Activated CD4-positive, alpha-beta T cell treated with anti-CD3 and anti-CD28 coated beads, Interleukin-2, amount 50 U/mL, for 1 hour (primary cell): ENCODE measurements at regions not wholly inside any gene's neighbourhood (a gene's known extent, or its start where the extent isn't known, plus 50 kb on each side); places are given as distances from the start of the nearest gene placed in this dataset.

Experiments used
- DNase-seq: peaks from one replicate; pipeline ENCODE4 v3.0.0-alpha.2; 2020

DNA sequence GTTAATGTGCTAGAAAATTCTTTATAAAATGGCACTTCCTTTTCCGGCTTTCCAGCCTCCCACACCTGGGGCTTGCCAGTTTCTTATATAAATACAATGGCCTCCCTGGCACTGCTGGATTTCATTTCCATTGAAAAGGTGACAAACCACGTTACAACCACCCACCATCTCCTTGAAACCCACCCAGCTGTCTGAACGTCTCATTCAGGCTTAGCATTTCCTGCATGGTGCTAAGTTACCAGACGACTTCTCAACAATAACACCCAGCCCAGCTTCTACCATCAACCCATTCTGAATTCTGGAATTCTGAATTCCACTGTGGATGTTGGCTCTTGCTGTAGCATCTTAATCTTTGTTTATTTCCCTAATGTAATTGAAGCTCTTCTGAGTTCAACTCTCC lies 499.8 kb upstream of the CELF2 start:
- DNase-seq, result no peak

DNA sequence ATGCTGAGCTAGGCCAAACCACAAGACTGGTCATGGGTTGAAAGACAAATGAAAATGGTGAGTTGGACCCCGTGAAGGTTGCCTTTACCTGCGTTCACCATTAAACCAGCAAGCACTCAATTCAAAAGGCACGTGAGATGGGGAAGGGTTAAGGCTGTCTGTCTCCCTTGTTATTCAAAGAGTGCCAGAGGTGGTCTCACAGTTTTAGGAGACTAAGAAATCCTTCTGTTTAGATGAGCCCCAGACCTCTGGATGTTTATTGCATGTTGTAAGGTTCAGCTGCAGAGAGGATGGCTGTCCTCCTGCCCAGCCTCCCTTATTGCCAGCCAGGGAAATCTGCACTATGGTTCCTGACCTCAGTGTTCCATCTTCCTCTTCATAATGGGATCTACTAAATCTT lies 498.0 kb upstream of the CELF2 start:
- no peak for DNase-seq

DNA sequence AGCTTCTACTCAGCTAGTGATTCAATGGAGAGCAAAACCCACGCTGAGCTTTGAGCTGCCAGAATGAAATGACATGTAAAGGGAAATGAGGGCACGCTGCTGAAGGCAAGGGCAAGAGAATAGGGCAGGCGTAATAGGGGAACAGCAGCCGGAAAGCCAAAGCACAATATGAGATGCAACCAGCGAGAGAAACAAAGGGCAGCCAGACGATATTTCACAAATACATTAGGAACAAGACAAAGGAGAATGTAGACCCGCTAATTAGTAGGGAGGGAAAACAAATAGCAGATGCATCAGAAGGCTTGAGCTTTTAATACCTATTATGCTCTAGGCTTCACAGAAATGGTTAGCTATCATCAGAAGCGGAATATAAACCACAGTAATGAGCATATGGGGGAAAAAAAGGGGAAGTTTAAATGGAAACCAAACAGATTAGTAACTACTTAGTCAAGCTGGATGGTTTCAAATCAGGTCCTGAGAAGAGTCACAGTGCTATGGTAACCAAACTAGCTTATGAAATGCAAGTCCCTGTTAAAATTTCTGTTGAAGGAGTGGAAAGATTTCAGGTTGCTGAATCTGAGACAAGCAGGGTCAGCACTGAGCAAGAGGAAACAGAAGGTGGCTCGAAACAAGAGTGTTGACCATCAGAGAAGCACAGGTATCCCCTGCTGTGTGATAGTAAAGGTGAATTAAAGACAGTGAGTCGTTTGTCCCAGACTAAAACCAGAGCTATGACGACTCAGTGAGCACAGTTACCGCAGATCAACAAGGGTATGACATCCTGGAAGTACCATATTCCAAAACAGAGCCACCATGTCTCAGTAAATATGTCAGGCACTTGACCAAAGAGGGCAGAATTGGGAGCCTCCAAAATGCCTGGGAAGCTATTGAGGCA lies 496.9 kb upstream of the CELF2 start:
- DNase-seq, result no peak

DNA sequence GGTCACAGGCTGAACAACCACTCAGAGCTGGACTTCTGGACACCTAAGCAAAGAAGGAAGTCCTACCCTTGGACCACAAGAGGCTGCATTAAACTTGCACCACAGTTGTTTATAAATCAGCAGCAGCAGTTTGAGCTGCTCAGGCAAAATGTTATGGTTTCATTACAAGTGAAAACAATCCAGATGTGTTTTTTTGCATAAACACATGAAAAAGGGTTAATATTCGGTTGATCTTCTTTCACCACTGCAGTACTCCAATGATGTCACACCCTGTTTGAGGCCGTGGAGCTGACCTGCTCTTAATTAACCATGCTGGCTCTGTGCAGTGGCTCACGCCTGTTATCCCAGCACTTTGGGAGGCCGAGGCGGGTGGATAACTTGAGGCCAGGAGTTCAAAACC lies 490.8 kb upstream of the CELF2 start:
- DNase-seq, result no peak

DNA sequence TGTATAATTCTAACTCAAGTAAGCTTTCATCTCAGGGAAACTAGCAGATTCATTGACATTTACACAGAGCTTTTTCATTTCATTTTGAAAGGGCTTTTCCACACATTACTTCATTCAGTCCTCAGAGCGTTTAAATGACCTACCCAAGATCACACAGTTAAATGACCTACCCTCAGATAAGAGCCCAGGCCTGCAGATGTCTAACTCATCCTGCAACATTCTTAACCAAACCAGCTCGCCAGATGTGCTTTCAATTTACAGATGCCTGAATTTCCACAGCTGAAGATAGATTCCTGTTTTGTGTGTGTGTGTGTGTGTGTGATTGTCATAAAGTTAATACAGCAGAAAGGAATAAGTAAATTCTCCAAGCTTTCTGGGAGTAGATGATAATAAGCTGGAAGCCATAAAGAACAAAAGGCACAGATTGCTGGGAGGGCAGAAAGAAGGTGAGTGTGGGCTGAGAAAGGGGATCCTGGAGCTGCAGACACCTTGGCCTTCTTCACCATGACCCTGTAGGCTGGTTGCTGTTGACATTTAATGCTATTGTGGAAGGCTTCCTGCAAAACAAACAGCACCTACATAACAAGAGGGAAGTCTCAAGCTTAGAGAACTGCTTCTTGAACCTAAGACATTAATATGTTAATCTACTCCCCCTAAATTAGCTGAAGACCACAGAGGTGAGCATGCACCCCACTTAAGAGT lies 489.7 kb upstream of the CELF2 start:
- no peak for DNase-seq

DNA sequence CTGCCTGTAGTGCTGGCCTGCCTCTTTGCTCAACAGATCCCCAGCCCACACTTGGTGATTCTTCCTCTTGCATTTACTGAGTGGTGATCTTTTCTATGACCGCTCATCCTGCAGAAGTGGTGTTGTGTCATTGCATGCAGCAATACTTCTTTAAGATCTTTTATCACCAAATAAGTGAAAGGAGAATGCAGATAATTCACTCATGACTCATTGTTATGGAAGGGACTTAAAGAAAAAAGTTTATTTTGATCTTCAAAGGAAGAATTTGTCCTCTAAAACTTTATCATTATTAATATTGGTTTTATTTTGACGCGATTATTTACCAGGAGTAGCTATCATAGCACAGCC lies 489.1 kb upstream of the CELF2 start:
- no peak for DNase-seq

DNA sequence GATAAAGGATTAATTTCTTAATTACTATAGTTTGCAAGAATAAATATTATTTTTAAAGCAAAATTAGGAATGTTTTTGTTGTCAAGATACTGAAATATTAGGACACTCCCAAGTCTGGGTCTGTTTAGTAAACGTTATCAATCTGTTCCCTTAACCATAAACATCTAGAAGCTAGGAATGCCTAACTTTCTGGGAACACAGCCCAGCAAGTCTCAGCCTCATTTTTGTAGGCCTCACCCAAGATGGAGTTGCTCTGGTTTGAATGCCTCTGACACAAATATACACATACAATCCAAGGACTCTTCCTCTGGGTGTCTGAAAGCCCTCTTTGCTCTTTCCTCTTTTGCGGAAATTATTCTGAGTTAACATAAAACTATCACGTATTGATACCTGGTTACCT lies 487.4 kb upstream of the CELF2 start:
- DNase-seq, result no peak

DNA sequence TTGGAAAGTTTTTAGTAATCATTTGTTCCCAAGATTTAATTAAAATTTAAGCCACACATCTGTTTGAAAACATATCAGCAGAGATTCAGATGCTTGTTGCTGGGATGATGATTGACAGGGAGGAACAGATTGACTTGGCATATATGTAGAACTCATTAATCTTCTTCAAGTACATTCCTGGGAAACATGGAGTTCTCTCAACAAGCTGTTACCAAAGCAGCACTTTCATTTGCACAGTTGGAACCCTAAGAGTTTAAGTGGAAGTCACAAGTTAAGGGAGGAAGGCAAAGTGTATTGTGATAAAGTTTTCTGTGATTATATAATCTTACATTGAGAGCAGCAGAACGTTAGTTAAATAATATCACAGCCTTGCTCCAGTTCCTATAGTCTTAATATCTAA lies 485.4 kb upstream of the CELF2 start:
- no peak for DNase-seq

DNA sequence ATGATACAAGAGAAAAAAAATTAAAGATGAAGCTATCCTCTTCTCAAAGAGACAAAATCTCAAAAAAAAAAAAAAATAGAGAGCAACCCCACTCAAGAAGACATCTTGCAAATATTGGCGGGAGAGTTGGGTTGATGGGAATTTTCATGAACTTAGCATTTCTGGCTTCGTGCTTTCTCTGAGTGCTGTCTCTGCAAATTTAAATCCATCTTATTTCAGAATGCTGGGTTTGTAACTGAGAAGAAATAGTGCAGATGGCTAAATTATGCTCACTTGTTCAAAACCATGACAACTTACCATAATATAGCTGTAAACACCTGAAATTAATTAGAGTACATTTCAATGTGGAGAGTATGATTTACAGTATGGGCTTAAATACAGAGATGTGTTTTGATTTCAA lies 484.8 kb upstream of the CELF2 start:
- no peak for DNase-seq

DNA sequence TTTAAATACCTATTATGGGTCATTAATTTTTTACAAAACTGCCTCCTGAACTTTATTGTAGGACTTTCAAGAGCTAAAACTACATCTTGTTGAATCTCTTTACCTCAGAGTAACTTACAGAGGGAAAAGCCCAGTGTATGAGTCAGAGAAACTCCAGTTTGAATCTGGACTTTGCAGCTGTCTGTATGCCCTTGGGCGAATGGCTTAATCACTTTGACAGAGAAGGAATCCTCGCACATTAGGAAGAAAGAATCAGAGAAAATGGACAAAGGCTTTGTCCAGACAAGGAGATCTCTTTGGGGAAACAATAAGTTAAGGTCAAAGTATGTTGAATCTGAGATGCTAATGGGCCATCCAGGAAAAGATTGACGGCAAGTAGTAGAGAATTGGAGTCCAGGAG lies 484.2 kb upstream of the CELF2 start:
- DNase-seq, result no peak

DNA sequence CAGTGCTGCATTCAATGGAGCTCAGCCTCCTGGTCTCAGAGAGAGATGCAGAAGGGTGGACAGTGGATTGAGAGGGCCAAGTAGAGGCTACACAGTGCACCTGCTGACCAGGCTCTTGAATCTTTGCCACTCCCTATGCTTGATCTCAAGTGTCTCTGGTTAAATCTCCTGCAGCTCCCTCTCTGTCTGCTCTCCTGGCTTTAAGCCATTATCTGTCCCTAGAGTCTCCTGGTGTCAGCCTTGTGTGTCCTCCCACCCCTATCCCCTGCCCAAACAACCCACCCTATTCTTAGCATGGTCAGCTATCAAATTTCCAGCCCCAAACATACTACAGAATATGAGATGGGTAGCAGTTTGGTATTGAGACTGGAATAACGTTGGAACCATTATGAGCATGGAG lies 479.3 kb upstream of the CELF2 start:
- no peak for DNase-seq

DNA sequence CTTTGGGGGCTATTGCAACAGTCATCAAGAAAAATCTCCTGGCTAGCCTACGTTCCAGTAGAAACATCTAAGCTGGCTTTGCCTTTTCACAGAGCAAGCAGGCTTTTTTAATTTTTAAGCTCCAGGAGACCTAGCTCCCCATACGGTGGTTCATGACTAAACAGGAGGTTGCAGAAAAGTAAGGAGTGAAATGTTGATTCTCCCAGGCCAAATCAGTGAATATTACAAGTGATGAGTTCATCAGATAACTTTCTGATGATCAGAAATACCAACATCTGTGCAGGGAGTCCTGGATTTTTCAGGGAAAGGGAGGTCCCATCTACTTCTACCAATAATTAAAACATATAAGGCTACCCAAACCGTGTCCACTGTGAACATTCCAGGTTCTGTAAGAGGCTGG lies 477.3 kb upstream of the CELF2 start:
- DNase-seq, result no peak

DNA sequence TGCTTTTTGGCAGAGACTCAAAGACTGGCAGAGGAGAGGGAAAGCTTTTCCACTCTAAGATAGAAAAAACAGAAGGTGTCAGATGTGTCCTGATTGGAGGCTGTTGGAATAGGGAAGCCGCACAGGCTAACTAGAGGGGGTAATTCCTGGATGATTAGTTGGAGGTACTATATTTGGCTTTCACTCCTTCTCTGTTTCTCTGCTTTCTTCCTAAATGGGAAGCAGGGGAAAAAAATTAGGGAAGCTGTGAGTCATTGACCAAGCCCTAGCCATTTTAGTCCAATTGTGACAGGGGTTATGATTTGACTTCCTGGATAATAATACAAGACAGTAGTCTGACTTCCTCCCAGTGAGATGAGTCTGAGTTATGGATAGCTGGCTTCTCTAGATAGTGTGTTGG lies 475.2 kb upstream of the CELF2 start:
- no peak for DNase-seq

DNA sequence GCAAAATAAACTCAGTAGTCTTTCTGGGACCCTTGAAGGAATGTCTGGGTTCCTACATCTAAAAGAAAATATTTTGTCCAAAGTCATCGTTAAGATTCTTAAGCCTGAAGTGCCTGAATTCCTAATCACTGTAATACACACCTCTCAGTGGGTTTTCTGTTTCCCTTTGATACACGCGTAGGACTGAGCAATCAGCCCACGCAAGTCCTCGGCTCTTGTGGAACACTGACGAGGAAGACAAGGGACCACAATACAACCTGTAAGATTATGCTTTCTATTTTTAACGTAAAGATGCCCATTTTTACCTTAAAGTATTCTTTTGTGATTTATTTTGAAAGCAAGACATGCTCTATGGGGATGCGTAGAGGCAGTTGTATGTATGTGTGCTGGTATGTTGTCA lies 472.8 kb upstream of the CELF2 start:
- DNase-seq, result no peak

DNA sequence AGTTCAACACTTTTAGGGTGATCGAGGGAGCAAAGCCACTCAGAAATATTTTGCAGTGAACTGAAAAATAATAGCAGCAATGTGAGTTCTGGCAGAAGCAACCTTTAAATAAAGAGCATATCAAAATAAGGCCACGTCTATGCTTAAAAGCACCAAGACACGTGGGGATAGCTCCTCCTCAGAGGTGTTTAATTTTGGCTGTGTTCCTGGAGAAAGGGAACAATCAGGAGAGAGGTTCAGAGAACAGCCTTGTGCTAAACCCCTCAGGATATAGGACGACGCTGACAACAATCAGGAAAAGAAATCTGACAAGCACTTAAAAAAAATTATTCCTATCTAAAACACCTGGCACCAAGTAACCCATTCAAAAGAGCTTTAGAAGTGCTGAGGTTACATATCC lies 471.9 kb upstream of the CELF2 start:
- no peak for DNase-seq

DNA sequence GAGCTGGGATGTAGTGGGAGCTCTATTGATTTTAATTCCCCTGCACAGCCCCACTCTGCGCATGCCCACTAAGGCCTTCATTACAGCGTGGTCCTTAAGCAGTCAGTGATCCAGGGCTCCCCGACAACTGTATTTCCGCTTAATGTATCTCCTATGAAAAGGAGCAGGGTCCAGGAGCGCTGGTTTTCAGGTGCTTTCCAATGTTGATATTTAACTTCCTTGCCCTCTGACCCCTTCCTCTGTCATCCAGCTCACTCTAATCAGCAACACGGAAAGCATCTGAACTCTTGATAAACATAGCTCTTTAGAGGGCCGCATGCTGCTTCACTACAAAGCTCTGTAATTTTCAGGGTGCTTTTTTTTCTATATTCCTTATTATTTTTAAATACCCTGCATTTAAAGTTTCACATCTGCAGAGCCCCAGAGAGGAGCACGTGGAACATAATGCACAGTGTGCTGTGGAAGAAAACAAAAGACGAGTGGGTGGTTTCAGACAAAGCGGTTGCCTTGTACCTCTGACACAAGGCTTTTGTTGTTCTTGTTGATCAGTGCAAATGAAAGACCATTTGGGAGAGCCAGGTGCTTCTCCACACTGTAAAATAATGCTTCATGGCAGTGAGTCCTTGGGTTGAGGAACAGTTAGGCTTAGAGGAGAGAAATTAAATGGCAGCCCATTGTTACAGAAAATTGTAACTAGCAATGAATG lies 465.9 kb upstream of the CELF2 start:
- no peak for DNase-seq

DNA sequence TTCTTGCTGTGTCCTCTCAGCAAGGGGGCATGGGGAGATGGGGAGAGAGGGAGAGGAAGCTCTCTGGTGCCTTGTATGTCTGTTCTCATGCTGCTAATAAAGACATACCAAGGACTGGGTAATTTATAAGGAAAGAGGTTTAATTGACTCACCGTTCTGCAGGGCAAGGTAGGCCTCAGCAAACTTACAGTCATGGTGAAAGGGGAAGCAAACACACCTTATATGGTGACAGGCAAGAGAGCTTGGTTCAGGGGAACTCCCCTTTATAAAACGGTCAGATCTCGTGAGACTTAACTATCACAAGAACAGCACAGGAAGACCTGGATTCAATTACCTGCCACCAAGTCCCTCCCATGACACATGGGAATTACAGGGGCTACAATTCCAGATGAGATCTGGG lies 464.7 kb upstream of the CELF2 start:
- no peak for DNase-seq

DNA sequence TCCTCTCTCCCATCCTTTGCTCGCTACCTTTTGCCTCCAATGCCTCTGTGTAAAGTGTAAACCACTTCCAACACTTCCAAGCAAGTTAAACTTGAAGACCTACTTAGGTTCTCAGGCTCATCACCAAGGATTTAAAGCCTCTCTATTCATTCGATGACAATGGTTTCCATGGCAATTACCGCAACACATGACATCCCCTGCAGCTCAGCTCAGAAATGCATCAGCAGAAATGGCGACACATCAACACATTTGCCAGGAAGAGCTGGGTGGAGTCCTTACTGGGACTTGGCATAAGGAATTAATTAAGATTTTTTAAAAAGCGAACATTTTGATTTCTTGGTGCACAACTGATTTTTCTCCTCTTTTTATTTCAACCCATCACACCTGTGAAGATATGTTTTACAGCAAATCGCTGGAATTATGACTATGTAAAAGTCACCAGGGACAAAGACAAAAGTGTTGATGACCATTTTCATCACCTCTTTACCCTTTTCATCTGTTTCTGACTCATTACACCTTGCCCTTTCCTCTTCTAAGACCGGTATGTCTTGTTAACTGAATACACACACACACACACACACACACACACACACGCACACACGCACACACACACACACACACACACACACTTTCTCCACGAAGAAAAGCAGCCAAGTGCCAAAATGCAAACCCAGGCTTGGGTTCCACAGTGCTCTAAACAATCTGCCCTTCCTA lies 453.4 kb upstream of the CELF2 start:
- no peak for DNase-seq

DNA sequence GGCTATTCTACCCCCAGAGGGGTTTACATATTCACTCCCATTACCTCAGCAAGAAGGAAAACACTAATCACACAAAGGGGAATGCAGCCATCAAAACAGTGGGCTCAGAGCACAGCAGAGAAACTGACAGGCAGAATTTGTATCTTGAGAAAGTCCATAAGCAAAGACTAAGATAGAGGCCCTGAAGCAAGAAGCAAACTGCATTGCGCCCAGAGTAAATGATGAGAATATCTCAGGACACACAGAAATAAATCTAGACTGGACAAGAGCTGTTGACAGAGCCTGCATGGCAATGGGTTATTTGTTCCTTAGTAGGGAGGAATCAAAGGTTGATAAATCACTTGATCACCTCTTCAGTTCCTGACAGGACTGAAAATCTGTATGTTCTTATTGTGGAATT lies 440.7 kb upstream of the CELF2 start:
- no peak for DNase-seq

DNA sequence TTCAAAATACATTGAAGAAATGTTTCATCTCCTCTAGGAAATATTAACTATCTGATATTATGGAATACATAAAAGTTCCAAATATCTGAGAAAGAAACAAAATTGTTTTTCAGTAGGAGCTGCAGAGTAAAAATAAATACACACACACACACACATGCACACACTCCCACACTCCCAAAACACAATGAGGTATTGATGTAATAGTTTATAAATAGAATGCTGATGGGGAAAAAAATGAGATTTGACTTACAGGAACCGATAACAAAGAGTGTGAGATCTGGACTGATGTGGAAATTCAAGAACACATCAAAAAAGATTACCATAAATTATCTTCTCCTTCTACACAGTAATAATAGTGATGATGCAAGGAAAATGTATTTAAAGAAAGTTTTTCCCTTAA lies 438.0 kb upstream of the CELF2 start:
- no peak for DNase-seq

DNA sequence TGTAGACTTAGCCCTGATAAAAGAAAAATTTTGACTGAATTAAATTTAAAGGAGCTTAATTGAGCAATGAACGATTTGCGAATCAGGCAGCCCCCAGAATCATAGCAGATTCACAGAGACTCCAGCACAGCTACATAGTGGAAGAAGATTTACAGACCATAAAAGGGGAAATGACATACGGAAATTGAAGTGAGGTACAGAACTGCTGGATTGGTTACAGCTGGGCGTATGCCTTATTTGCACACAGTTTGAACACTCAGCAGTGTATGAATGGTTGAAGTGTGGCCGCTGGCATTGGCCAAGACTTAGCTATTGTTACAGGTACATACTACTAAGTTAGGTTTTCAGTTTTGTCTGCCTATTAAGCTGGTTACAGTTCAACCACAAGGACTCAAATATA lies 433.5 kb upstream of the CELF2 start:
- DNase-seq, result no peak

DNA sequence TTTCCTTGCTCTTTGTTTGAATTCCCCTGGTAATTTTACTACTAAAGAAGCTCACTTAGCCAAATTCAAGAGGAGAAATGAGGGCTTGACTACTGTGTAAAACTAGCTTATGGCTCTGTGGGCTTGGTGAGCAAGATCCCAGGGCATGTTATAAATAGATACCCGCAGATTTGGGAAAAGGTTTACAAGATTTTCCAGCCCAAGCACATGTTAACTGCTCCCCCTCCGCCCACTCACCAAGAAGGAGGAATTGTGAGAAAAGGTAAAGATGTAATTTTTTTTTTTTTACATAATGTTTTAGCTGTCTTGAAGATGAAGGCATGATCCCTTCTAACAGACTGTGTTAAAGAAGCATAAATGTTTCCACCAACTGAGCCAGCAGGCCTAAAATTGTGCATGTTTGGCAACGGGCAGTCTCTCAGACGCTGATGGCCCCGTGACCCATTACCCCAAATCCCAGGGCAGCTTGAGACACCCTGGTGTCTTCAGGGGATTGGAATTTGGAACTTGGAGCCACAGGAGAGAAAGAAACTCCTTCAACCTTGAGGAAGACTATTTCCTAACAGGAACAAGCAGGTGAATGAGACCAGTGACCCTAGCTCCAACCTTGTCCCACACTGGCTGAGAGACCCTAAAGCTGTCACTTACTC lies 429.8 kb upstream of the CELF2 start:
- DNase-seq, result no peak
